ENCODE measurements at regions not wholly inside any gene's neighbourhood (a gene's known extent, or its start where the extent isn't known, plus 50 kb on each side); places are given as distances from the start of the nearest gene placed in this dataset.

DNA sequence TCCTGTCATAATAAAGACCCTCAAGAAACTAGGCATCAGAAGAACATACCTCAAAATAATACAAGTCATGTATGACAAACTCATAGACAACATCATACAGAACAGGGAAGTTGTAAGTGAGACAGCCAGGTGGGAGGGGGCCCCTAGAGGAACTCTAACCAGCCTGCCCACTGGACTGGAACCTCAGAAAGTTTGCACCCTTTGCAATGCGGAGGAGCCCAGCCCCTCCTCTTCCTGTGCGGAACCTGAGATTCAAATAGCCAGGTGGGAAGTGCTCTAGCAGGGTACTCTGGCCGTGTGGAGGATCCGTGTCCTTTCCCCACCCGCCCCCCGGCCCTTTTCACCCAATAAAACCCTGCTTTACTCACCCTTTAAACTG, 387.0 kb upstream of the CBLB start:
- no peak for TF ChIP-seq CTCF (IDR thresholded peaks at IDR 0.05; ENCODE audit: insufficient read depth, low read depth, low read length)
- Histone ChIP-seq H3K4me3 (ENCODE audit: low read depth, low read length) (no peak overlapping the region), H3K27me3 (ENCODE audit: control insufficient read depth, insufficient read depth, low read length) (no peaks in the 10 kb centered on the region), H3K36me3 (ENCODE audit: control insufficient read depth, insufficient read depth, low read length) (no peaks in the 10 kb centered on the region)
- CTCF ChIA-PET = no interaction called here
- DNase-seq (ENCODE audit: low read depth) = no peak
- POLR2A ChIA-PET = no interaction called here

GRCh38 chr3:106256249-106256957, 387.6 kb upstream of the CBLB start:
- H3K4me3 ChIP-seq (ENCODE audit: low read depth, low read length) = no peak overlapping the region
- ChIA-PET POLR2A (no interaction called here), CTCF (no interaction called here)
- TF ChIP-seq CTCF (IDR thresholded peaks at IDR 0.05; ENCODE audit: insufficient read depth, low read depth, low read length) = no peak
- H3K27me3 ChIP-seq (ENCODE audit: control insufficient read depth, insufficient read depth, low read length) = no peaks in the 10 kb centered on the region
- DNase-seq (ENCODE audit: low read depth) = no peak
- H3K36me3 ChIP-seq (ENCODE audit: control insufficient read depth, insufficient read depth, low read length) = no peaks in the 10 kb centered on the region

DNA sequence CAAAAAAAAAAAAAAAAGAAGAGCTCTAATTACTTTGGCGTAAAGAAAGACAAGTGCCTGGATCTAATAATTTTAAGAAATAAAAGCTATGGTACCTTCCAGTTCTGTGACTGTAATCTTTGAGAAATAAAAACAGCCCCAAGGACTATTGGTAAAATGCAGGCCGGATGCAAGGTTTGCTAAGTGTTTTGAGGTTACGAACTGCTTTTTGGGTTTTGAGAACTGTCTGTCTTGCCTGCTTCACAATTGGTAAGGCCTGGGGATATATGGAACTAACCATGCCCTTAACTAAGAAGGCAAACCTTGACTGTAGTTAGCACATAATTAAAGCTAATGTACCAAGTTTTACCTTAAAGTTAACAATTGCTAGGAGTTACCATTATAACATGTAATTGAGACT, 388.4 kb upstream of the CBLB start:
- DNase-seq (ENCODE audit: low read depth) = no peak
- no peaks in the 10 kb centered on the region for H3K36me3 ChIP-seq (ENCODE audit: control insufficient read depth, insufficient read depth, low read length)
- POLR2A ChIA-PET = interaction anchor here (0.6 kb wide), 1 partner anchor 275 kb away, joined by 6 read pairs; no protein-coding TSS in a partner anchor
- CTCF ChIA-PET = no interaction called here
- no peak overlapping the region for H3K4me3 ChIP-seq (ENCODE audit: low read depth, low read length)
- H3K27me3 ChIP-seq (ENCODE audit: control insufficient read depth, insufficient read depth, low read length) = no peaks in the 10 kb centered on the region
- no peak for TF ChIP-seq CTCF (IDR thresholded peaks at IDR 0.05; ENCODE audit: insufficient read depth, low read depth, low read length)

DNA sequence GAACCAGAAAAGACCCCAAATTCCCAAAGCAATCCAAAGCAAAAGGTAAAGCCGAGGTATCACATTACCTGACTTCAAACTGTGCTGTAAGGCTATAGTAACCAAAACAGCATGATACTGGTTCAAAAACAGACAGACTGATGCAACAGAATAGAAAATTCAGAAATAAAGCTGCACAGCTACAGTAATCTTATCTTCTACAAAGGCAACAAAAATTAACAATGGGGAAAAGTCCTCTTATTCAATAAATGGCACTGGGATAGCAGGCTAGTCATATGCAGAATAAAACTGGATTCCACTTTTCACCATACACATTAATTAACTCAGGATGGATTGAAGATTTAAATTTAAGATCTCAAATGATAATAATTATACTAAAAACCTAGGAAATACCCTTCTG, 392.6 kb upstream of the CBLB start:
- ChIA-PET POLR2A (no interaction called here), CTCF (no interaction called here)
- no peak for DNase-seq (ENCODE audit: low read depth)
- H3K27me3 ChIP-seq (ENCODE audit: control insufficient read depth, insufficient read depth, low read length) = no peaks in the 10 kb centered on the region
- no peak for TF ChIP-seq CTCF (IDR thresholded peaks at IDR 0.05; ENCODE audit: insufficient read depth, low read depth, low read length)
- no peak overlapping the region for H3K4me3 ChIP-seq (ENCODE audit: low read depth, low read length)
- no peaks in the 10 kb centered on the region for H3K36me3 ChIP-seq (ENCODE audit: control insufficient read depth, insufficient read depth, low read length)

DNA sequence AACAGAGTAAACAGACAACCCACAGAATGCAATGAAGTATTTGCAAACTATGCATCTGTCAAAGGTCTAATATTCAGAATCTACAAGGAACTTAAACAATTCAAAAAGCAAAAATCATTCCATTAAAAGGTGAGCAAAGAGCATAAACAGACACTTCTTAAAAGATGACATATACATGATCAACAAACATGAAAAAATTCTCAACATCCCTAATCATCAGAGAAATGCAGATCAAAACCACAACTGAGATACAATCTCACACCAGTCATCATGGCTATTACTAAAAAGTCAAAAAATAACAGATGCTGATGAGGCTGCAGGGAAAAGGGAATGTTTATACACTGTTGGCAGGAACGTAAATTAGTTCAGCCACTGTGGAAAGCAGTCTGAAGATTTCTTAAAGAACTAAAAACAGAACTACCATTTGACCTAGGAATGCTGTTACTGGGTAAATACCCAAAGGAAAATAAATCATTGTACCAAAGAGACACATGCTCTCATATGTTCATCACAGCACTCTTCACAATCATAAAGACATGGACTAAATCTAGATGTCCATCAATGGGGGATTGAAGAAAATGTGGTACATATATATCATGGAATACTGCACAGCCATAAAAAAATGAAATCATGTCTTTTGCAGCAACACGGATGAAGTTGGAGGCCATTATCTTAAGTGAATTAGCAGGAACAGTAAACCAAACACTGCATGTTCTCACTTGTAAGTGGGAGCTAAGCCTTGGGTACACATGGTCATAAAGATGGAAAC, 393.3 kb upstream of the CBLB start:
- no peak for TF ChIP-seq CTCF (IDR thresholded peaks at IDR 0.05; ENCODE audit: insufficient read depth, low read depth, low read length)
- Histone ChIP-seq H3K36me3 (ENCODE audit: control insufficient read depth, insufficient read depth, low read length) (no peaks in the 10 kb centered on the region), H3K27me3 (ENCODE audit: control insufficient read depth, insufficient read depth, low read length) (no peaks in the 10 kb centered on the region), H3K4me3 (ENCODE audit: low read depth, low read length) (no peak overlapping the region)
- CTCF ChIA-PET = no interaction called here
- DNase-seq (ENCODE audit: low read depth) = peak; percentile 81
- POLR2A ChIA-PET = no interaction called here
